Skeletal muscle satellite cell (primary cell): ENCODE measurements at regions not wholly inside any gene's neighbourhood (a gene's known extent, or its start where the extent isn't known, plus 50 kb on each side); places are given as distances from the start of the nearest gene placed in this dataset.

Source experiments
- H3K27me3 ChIP-seq: 2 replicates; pipeline ENCODE4 v1.7.0; 2013; ENCODE audit warnings: low read length; ENCODE audit not compliant: control insufficient read depth, insufficient read depth
- H3K36me3 ChIP-seq: 2 replicates; pipeline ENCODE4 v1.7.0; 2013; ENCODE audit warnings: mild to moderate bottlenecking, control low read depth, low read length; ENCODE audit not compliant: insufficient read depth
- H3K4me1 ChIP-seq: 2 replicates; pipeline ENCODE4 v1.7.0; 2013; ENCODE audit warnings: low read length; ENCODE audit not compliant: control insufficient read depth, insufficient read depth
- H3K4me2 ChIP-seq: 2 replicates; pipeline ENCODE4 v1.7.0; 2013; ENCODE audit warnings: mild to moderate bottlenecking, low read length
- H3K4me3 ChIP-seq: 2 replicates; pipeline ENCODE4 v1.7.0; 2013; ENCODE audit warnings: low read length
- H3K9ac ChIP-seq: 2 replicates; pipeline ENCODE4 v1.7.0; 2013; ENCODE audit warnings: mild to moderate bottlenecking, low read depth, low read length, moderate library complexity
- H3K9me3 ChIP-seq: replicated peaks from 2 replicates; pipeline ENCODE4 v1.7.0; 2013; ENCODE audit warnings: mild to moderate bottlenecking, control low read depth, low read length

- no peak overlapping the region for H3K9ac ChIP-seq
- H3K9me3 ChIP-seq, result no peaks in the 10 kb centered on the region
- no peaks in the 10 kb centered on the region for H3K4me1 ChIP-seq
- no peak overlapping the region for H3K4me2 ChIP-seq
- no peaks in the 10 kb centered on the region for H3K27me3 ChIP-seq
- no peak overlapping the region for H3K4me3 ChIP-seq
- no peaks in the 10 kb centered on the region for H3K36me3 ChIP-seq
These were observed 722.2 kb upstream of the EYS start for GRCh38 chr6:66429210-66429609.

GRCh38 chr6:66423047-66423446 is 716.0 kb upstream of the EYS start:
- Histone ChIP-seq H3K27me3 (no peaks in the 10 kb centered on the region), H3K4me3 (no peak overlapping the region), H3K9ac (no peak overlapping the region), H3K9me3 (no peaks in the 10 kb centered on the region), H3K4me1 (no peaks in the 10 kb centered on the region), H3K36me3 (no peaks in the 10 kb centered on the region), H3K4me2 (no peak overlapping the region)

DNA sequence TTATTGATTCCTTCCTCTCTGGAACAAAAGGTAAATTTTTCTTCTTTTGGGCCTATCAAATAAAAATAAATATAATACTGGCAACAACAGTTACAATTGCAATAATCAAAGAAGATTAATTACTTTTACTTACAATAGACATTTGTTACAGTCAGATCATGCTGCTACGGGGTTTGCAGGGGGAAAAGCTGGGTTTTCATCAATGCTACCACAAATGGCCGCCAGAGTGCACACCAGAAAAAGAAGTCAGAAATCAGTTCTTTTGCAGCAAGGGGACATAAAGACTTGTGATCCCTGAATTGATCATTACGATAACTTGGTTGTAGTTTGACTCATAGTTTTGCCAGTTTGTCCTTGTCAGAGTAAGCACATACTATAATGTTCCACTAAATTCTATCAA is 714.5 kb upstream of the EYS start:
- H3K4me1 ChIP-seq, result no peaks in the 10 kb centered on the region
- H3K27me3 ChIP-seq, result no peaks in the 10 kb centered on the region
- no peaks in the 10 kb centered on the region for H3K9me3 ChIP-seq
- H3K9ac ChIP-seq, result no peak overlapping the region
- no peak overlapping the region for H3K4me2 ChIP-seq
- H3K4me3 ChIP-seq, result no peak overlapping the region
- no peaks in the 10 kb centered on the region for H3K36me3 ChIP-seq

GRCh38 chr6:66418906-66419305 is 711.9 kb upstream of the EYS start:
- Histone ChIP-seq H3K27me3 (no peaks in the 10 kb centered on the region), H3K9ac (no peak overlapping the region), H3K4me1 (no peaks in the 10 kb centered on the region), H3K4me2 (no peak overlapping the region), H3K36me3 (no peaks in the 10 kb centered on the region), H3K9me3 (no peaks in the 10 kb centered on the region), H3K4me3 (no peak overlapping the region)

DNA sequence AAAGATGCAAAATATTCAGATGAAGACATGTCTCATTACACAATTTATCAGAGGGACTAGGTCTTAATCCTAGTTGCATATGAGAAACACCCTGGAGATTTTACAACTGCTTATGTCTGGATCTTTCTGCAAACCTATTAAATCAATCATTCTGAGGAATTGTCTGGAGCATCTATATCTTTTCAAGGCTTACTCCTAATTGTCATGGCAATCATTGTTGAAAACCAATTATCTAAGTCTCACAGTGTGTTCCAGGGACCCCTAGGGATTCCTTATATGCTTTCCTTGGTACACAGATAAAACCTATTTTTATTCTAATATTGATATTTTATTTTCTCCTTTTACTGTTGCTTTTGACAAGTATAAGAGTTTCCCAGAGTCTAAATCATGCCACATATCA is 696.9 kb upstream of the EYS start:
- Histone ChIP-seq H3K27me3 (no peaks in the 10 kb centered on the region), H3K4me1 (no peaks in the 10 kb centered on the region), H3K9me3 (no peaks in the 10 kb centered on the region)

GRCh38 chr6:66402873-66403272 is 695.8 kb upstream of the EYS start:
- H3K36me3 ChIP-seq, result no peaks in the 10 kb centered on the region
- no peaks in the 10 kb centered on the region for H3K4me1 ChIP-seq
- H3K4me2 ChIP-seq, result no peak overlapping the region
- H3K4me3 ChIP-seq, result no peak overlapping the region
- H3K27me3 ChIP-seq, result no peaks in the 10 kb centered on the region
- no peak overlapping the region for H3K9ac ChIP-seq
- no peaks in the 10 kb centered on the region for H3K9me3 ChIP-seq

More for the DNA sequence above, 696.9 kb upstream of the EYS start:
- no peak overlapping the region for H3K4me3 ChIP-seq
- H3K9ac ChIP-seq, result no peak overlapping the region
- H3K36me3 ChIP-seq, result no peaks in the 10 kb centered on the region
- H3K4me2 ChIP-seq, result no peak overlapping the region

DNA sequence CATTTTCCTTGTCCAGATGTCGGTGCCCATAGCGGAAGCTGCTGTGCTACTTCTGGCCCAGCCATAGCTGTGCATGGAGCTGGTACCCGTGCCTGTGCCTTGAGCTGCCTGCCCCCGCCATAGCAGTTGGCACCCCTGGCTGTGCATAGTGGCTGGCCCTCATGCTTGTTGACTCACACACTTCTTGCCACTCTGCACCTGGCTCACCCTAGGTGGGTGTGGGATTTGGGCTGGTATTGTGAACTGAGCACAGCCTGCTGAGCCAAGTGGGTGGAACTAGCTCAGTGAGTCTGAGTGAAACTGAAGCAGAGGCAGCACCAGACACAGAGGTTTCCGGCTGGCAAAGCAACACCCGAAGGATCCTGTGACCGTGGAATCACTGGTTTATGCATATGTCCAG is 689.5 kb upstream of the EYS start:
- Histone ChIP-seq H3K9ac (no peak overlapping the region), H3K4me2 (no peak overlapping the region), H3K27me3 (no peaks in the 10 kb centered on the region), H3K4me3 (no peak overlapping the region), H3K36me3 (no peaks in the 10 kb centered on the region), H3K4me1 (no peaks in the 10 kb centered on the region), H3K9me3 (peaks cover 2% of the 10 kb centered on the region)

GRCh38 chr6:66396145-66396544 is 689.1 kb upstream of the EYS start:
- H3K9me3 ChIP-seq, result peaks cover 2% of the 10 kb centered on the region
- H3K4me1 ChIP-seq, result no peaks in the 10 kb centered on the region
- no peaks in the 10 kb centered on the region for H3K27me3 ChIP-seq
- H3K4me2 ChIP-seq, result no peak overlapping the region
- H3K36me3 ChIP-seq, result no peaks in the 10 kb centered on the region
- no peak overlapping the region for H3K4me3 ChIP-seq
- no peak overlapping the region for H3K9ac ChIP-seq

DNA sequence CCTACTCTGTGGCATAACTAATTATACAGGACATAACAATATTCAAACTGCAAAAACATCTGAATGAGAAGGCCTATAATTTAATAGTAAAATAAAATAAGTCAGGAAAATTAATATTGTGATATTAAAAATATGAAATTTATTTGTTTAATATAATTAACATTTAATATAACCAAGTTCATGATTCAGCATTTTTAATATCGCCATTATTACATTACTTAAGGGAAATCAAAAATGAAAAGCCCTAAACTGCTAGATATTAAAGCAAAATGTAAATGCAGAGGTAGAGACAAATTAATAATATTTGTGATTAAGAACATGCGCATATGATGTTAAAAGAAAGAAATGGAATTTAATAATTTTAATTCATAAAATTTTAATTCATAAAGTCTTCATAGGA is 683.4 kb upstream of the EYS start:
- Histone ChIP-seq H3K36me3 (no peaks in the 10 kb centered on the region), H3K27me3 (no peaks in the 10 kb centered on the region), H3K9me3 (no peaks in the 10 kb centered on the region), H3K4me3 (no peak overlapping the region), H3K9ac (no peak overlapping the region), H3K4me2 (no peak overlapping the region), H3K4me1 (no peaks in the 10 kb centered on the region)

GRCh38 chr6:66376001-66376400 is 669.0 kb upstream of the EYS start:
- Histone ChIP-seq H3K27me3 (no peaks in the 10 kb centered on the region), H3K36me3 (no peaks in the 10 kb centered on the region), H3K9ac (no peak overlapping the region), H3K4me1 (no peaks in the 10 kb centered on the region), H3K9me3 (peaks cover 9% of the 10 kb centered on the region), H3K4me3 (no peak overlapping the region), H3K4me2 (no peak overlapping the region)

DNA sequence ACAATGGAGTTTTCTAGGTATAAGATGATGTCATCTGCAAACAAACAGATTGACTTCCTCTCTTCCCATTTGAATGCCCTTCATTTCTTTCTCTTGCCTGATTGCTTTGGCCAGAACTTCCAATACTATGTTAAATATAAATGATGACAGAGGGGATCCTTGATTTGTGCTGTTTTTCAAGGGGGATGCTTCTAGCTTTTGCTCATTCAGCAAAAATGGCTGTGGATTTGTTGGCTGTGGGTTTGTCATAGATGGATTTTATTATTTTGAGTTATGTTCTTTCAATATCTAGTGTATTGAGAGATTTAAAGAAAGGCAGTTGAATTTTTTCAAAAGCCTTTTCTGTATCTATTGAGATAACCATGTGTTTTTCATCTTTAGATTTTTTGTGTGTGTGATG is 662.4 kb upstream of the EYS start:
- no peak overlapping the region for H3K9ac ChIP-seq
- H3K4me3 ChIP-seq, result no peak overlapping the region
- H3K36me3 ChIP-seq, result no peaks in the 10 kb centered on the region
- no peaks in the 10 kb centered on the region for H3K4me1 ChIP-seq
- no peak overlapping the region for H3K4me2 ChIP-seq
- no peaks in the 10 kb centered on the region for H3K27me3 ChIP-seq
- peaks cover 3% of the 10 kb centered on the region for H3K9me3 ChIP-seq

DNA sequence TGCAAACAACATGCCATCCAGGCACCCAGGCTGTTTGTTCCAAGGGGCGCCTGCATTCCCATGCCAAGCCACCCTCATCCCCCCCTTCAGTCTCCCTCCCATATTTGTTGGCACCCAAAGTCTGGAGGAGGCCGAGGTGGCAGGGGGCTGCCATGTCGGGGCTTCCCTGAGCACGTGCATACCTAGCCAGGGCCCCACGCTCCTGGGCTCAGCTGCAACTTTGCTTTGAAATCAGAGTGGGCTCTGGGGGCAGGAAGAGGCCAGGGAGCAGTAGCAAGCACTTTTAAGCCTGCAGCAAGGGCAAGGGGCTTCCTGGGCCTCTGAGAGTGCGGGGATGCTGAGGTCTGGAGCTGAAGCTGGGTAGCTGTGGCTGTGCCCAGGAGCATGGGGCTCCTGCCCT is 655.9 kb upstream of the EYS start:
- Histone ChIP-seq H3K9ac (no peak overlapping the region), H3K9me3 (peaks cover 6% of the 10 kb centered on the region), H3K4me2 (no peak overlapping the region), H3K4me3 (no peak overlapping the region), H3K27me3 (no peaks in the 10 kb centered on the region), H3K36me3 (no peaks in the 10 kb centered on the region), H3K4me1 (no peaks in the 10 kb centered on the region)
